ENCODE measurements at regions not wholly inside any gene's neighbourhood (a gene's known extent, or its start where the extent isn't known, plus 50 kb on each side); places are given as distances from the start of the nearest gene placed in this dataset.

- TF ChIP-seq, protein P1, sequence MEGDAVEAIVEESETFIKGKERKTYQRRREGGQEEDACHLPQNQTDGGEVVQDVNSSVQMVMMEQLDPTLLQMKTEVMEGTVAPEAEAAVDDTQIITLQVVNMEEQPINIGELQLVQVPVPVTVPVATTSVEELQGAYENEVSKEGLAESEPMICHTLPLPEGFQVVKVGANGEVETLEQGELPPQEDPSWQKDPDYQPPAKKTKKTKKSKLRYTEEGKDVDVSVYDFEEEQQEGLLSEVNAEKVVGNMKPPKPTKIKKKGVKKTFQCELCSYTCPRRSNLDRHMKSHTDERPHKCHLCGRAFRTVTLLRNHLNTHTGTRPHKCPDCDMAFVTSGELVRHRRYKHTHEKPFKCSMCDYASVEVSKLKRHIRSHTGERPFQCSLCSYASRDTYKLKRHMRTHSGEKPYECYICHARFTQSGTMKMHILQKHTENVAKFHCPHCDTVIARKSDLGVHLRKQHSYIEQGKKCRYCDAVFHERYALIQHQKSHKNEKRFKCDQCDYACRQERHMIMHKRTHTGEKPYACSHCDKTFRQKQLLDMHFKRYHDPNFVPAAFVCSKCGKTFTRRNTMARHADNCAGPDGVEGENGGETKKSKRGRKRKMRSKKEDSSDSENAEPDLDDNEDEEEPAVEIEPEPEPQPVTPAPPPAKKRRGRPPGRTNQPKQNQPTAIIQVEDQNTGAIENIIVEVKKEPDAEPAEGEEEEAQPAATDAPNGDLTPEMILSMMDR (IDR thresholded peaks at IDR 0.05) = no peak
- TF ChIP-seq POLR2AphosphoS5 (IDR thresholded peaks at IDR 0.05) (no peak), EP300 (IDR thresholded peaks at IDR 0.05) (no peak), POLR2A (IDR thresholded peaks at IDR 0.05) (no peak)
Measured at GRCh38 chr3:178075344-178075743, 460.9 kb upstream of the KCNMB2 start.
